IPS-18a (cell line): ENCODE measurements at regions not wholly inside any gene's neighbourhood (a gene's known extent, or its start where the extent isn't known, plus 50 kb on each side); places are given as distances from the start of the nearest gene placed in this dataset.
"Not testable (repeated sequence)": the region's sequence is repeated elsewhere in the genome, so short reads cannot be mapped to it uniquely, and the experiment has no call there.

ENCODE experiments used
- H3K27ac ChIP-seq: one replicate; pipeline ENCODE4 v1.5.1; 2013; ENCODE audit warnings: low read length
- H3K27me3 ChIP-seq: one replicate; pipeline ENCODE4 v1.6.1; 2013; ENCODE audit warnings: mild to moderate bottlenecking, low read length; ENCODE audit not compliant: control insufficient read depth, insufficient read depth
- H3K36me3 ChIP-seq: one replicate; pipeline ENCODE4 v1.6.1; 2013; ENCODE audit warnings: low read depth, low read length; ENCODE audit not compliant: control insufficient read depth
- H3K4me1 ChIP-seq: one replicate; pipeline ENCODE4 v1.6.1; 2013; ENCODE audit warnings: low read depth, low read length; ENCODE audit not compliant: control insufficient read depth
- H3K4me3 ChIP-seq: one replicate; pipeline ENCODE4 v1.5.1; 2013; ENCODE audit warnings: low read length
- H3K9ac ChIP-seq: one replicate; pipeline ENCODE4 v1.6.1; 2013; ENCODE audit warnings: mild to moderate bottlenecking, low read length, moderate library complexity
- H3K9me3 ChIP-seq: one replicate; pipeline ENCODE4 v1.6.1; 2013; ENCODE audit warnings: low read depth, low read length; ENCODE audit not compliant: control insufficient read depth

DNA sequence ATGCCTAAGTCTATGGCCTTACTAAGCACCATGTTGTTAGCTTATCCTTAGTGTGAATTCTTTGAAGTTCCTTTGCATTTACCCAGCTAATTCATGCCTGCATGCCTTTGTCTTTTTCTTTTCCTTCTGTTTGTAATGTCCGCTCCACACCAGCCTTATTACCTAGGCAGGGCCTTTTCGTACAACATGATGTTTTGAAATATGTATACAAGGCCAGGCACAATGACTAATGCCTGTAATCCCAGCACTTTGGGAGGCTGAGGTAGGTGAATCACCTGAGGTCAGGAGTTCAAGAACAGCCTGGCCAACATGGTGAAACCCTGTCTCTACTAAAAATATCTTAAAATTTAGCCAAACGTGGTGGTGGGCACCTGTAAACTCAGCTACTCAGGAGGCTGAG is 1636.5 kb upstream of the SEL1L start:
- no peaks in the 10 kb centered on the region for H3K4me1 ChIP-seq
- no peaks in the 10 kb centered on the region for H3K9me3 ChIP-seq
- H3K36me3 ChIP-seq, result no peaks in the 10 kb centered on the region
- no peaks in the 10 kb centered on the region for H3K27me3 ChIP-seq
- no peak overlapping the region for H3K9ac ChIP-seq
- H3K4me3 ChIP-seq, result no peak overlapping the region
- H3K27ac ChIP-seq, result no peak overlapping the region

DNA sequence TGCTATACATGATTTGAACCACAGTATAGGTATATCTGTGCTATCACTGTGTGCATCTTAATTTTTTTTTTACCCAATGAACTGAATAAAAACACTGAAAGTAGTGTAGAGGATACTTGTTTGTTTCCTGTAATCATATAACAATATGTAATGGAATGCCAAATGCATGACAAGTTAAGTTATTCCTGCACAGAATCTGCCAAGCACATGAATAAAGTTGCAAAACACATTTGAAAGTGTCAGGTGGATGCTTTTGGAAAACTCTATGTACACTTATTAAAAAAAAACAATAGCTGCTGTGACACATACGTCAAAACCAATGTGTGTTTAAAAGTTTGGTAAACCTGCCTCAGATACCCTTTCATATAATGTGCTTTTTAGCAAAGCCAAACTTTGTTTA is 1638.1 kb upstream of the SEL1L start:
- Histone ChIP-seq H3K27ac (no peak overlapping the region), H3K9me3 (no peaks in the 10 kb centered on the region), H3K4me1 (no peaks in the 10 kb centered on the region), H3K4me3 (no peak overlapping the region), H3K27me3 (no peaks in the 10 kb centered on the region), H3K9ac (no peak overlapping the region), H3K36me3 (no peaks in the 10 kb centered on the region)

DNA sequence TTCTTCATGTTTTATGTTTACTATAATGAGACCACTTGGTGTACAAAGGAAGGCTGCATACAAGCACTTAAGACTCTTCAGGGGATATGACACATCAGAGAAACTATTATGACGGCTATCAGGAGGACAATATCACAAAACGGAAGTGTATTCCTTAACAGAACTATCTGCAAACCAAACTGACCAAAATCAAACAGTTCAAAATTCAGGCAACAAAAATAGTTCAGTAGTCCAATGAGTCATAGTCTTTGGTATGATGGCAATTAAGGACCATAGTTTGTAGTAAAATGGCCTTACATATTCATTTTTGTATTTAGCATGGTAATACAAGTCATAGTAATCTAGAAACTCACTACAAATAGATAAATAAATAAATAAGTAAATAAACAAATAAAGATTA is 1638.7 kb upstream of the SEL1L start:
- no peak overlapping the region for H3K27ac ChIP-seq
- H3K4me3 ChIP-seq, result no peak overlapping the region
- H3K27me3 ChIP-seq, result no peaks in the 10 kb centered on the region
- no peaks in the 10 kb centered on the region for H3K9me3 ChIP-seq
- no peaks in the 10 kb centered on the region for H3K36me3 ChIP-seq
- H3K4me1 ChIP-seq, result no peaks in the 10 kb centered on the region
- H3K9ac ChIP-seq, result no peak overlapping the region

DNA sequence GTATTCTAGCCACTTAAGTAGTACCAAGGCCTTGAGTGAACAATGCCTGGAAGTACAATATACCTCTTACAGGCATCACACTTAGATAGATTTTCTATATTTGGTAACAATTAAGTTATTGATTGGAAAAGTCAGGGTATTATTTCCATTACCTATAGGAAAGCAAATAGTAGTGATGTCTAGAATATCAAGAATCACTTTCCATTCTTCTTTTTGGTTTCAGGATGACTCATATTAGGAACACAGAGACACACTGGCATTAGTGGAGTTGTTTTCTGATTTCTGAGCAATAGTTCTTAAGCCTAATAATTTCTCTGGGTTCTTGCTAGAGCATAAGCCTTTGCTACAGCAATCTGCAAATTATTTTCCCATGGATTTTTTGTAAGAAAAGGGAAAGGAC is 1640.0 kb upstream of the SEL1L start:
- Histone ChIP-seq H3K4me3 (no peak overlapping the region), H3K9ac (no peak overlapping the region), H3K4me1 (no peaks in the 10 kb centered on the region), H3K9me3 (no peaks in the 10 kb centered on the region), H3K36me3 (no peaks in the 10 kb centered on the region), H3K27ac (no peak overlapping the region), H3K27me3 (no peaks in the 10 kb centered on the region)

DNA sequence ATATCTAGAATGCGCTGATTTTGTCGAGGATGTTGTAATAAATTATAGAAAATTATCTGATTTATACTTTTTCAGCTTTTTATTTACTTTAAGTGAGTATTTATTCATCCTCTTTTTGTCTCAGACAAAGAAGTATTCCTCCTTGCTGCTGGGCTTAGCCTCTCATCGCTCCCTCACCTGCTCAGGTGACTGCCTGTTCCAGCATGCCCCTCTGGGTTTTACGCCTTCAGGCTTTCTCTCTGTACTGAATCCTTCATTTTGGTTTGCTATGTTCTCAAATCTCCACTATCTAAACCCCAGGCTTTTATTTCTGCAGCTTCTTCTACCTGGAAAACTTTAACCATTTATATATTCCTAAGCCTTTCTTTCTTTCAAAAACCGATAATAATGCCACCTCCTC is 1650.9 kb upstream of the SEL1L start:
- no peak overlapping the region for H3K9ac ChIP-seq
- no peaks in the 10 kb centered on the region for H3K27me3 ChIP-seq
- H3K36me3 ChIP-seq, result no peaks in the 10 kb centered on the region

DNA sequence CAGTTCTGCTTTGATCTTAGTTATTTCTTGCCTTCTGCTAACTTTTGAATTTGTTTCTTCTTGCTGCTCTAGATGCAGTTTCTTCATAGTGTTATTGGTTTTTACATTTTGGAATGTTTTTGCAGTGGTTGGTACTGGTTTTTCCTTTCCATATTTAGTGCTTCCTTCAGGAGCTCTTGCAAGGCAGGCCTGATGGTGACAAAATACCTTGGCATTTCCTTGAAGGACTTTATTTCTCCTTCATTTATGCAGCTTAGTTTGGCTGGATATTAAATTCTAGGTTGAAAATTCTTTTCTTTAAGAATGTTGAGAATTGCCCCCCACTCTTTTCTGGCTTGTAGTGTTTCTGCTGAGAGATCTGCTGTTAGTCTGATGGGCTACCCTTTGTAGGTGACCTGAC is 1654.7 kb upstream of the SEL1L start:
- H3K9me3 ChIP-seq, H3K36me3 ChIP-seq, H3K4me3 ChIP-seq, H3K27me3 ChIP-seq, H3K9ac ChIP-seq, H3K27ac ChIP-seq, H3K4me1 ChIP-seq: not testable (repeated sequence)

More for the DNA sequence above, 1650.9 kb upstream of the SEL1L start:
- no peak overlapping the region for H3K4me3 ChIP-seq
- H3K9me3 ChIP-seq, result no peaks in the 10 kb centered on the region
- H3K27ac ChIP-seq, result no peak overlapping the region
- no peaks in the 10 kb centered on the region for H3K4me1 ChIP-seq

DNA sequence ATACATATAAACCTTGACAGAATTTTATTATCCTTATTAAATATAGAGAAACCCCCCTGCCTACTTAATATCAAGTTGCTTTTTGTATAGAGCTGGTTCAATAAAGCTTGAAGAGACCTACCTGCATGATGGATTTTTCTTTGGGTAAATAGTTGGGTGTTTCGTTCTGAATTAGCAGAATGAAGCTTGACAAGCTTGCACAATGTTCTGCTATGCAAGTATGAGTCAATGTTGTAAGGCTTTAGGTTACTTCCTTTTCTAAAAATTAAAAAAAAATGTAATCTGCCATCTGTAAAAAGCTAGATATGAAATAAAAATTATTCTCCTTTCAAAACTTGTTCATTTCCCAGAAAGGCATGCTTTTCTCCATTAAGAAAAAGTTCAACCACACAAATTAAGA is 1662.6 kb upstream of the SEL1L start:
- Histone ChIP-seq H3K36me3 (no peaks in the 10 kb centered on the region), H3K9ac (no peak overlapping the region), H3K4me1 (no peaks in the 10 kb centered on the region), H3K27ac (no peak overlapping the region), H3K9me3 (no peaks in the 10 kb centered on the region), H3K27me3 (no peaks in the 10 kb centered on the region), H3K4me3 (no peak overlapping the region)

DNA sequence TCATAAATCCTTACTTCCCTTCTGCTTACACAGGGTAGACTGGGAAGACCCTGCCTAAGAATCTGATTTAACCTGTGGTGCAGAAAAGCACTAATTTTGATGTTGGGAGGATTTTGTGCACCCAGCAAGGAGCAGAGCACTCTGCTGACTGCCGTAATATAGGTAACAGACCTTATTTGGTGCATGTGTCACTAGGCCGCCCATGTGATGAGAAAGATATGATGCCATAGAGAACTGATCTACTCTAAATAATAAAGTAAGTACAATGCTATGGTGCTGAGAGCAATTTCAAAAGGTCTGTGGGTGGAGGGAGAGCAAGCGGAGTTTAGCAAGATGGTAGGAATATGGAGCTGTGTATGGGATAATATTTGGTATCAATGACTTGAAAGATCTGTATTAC is 1663.6 kb upstream of the SEL1L start:
- Histone ChIP-seq H3K4me1 (no peaks in the 10 kb centered on the region), H3K4me3 (no peak overlapping the region)

DNA sequence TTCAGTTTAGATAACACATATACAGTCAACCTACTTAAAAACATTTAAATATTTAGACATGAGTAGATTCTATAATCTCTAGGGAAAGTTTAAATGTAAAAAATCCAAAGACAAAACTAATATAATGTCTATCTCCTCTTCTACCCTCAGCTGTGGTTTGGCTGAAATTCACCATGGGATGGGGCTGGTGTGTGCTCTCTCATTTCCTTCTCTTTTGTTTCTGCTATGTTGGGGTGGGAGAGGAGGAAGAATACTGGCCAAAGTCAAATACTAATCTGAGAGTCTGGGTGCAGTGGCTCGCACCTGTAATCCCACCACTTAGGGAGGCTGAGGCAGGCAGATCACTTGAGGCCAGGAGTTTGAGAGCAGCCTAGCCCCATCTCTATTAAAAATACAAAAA is 1673.9 kb upstream of the SEL1L start:
- Histone ChIP-seq H3K27me3 (no peaks in the 10 kb centered on the region), H3K4me3 (no peak overlapping the region), H3K4me1 (no peaks in the 10 kb centered on the region), H3K9ac (no peak overlapping the region), H3K36me3 (no peaks in the 10 kb centered on the region), H3K9me3 (no peaks in the 10 kb centered on the region), H3K27ac (no peak overlapping the region)

More for the DNA sequence above, 1663.6 kb upstream of the SEL1L start:
- Histone ChIP-seq H3K36me3 (no peaks in the 10 kb centered on the region), H3K9me3 (no peaks in the 10 kb centered on the region), H3K9ac (no peak overlapping the region), H3K27ac (no peak overlapping the region), H3K27me3 (no peaks in the 10 kb centered on the region)

DNA sequence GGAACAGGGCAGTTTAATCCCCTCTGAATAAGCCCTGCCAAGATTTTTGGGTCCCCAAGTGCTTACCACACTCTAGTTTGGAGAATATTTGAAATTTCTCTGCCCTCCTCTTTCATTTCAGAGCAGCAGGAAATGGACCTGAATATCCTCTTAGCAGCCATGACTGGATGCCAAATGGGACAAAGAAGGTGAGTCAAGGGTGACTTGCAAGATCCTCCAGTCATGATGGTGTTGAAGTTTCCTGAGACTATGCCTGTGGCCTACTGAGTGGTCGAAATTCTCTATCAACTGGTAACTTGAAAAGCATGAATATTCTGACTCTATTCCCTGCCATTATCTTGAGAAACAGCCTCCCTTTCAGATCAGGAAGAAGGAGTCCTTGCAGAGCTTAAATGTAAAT is 1674.7 kb upstream of the SEL1L start:
- Histone ChIP-seq H3K27me3 (no peaks in the 10 kb centered on the region), H3K27ac (no peak overlapping the region), H3K4me3 (no peak overlapping the region), H3K9me3 (no peaks in the 10 kb centered on the region), H3K36me3 (no peaks in the 10 kb centered on the region), H3K9ac (no peak overlapping the region), H3K4me1 (no peaks in the 10 kb centered on the region)

DNA sequence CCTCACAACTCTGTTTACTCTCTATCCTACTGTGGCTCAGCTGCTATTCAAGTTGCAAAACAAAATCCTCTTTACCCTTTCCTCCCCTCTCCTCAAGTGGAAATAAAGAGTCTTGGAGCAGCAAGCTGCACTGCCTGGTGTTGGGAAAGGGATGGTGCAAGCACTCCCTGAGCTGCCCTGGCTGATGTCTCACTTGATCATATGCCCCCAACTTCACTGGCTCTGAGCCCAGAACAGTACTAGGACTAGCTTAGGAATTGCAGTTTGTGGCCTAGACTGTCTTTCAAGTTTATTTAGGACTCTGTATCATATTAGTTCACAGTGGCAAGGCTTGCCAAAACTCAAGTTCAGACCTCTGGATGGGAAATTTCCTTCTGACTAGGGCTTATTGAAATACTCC is 1683.8 kb upstream of the SEL1L start:
- no peaks in the 10 kb centered on the region for H3K4me1 ChIP-seq
- H3K9me3 ChIP-seq, result no peaks in the 10 kb centered on the region
- H3K27me3 ChIP-seq, result no peaks in the 10 kb centered on the region
- no peak overlapping the region for H3K27ac ChIP-seq
- H3K4me3 ChIP-seq, result no peak overlapping the region
- H3K36me3 ChIP-seq, result no peaks in the 10 kb centered on the region
- no peak overlapping the region for H3K9ac ChIP-seq

DNA sequence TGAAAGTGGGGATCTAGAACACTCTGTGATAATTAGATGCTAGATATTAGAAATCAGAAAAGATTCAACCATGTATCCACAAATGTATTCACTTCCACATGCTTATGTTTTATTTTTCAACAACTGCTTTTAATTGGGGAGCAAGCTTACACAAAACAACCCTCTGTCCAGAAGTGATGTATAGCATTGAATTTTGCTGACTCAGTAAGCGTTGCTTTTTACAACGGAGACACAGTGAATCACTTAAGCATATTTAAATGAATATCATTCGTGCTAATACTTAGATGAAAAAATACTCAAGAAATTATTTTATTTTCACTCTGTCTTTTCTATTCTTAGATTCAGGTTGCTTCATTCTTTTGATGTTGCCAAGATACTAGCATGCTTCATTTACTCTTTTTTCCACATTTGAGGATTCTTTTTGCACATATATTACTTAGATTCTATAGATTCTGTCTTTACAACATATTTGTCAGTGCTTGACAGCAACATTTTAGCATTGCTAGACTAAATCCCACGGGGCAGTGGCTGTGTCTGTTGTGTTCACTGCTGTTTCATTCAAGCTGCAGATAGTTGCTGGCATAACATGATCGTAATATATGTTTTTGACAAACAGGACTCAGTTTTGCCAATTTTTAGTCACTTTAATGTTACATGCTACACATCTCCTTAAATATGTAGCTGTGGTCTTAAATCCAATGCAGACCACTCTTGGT is 1714.4 kb upstream of the SEL1L start:
- no peak overlapping the region for H3K9ac ChIP-seq
- no peak overlapping the region for H3K4me3 ChIP-seq
- no peaks in the 10 kb centered on the region for H3K4me1 ChIP-seq
- H3K27me3 ChIP-seq, result no peaks in the 10 kb centered on the region
- no peaks in the 10 kb centered on the region for H3K36me3 ChIP-seq
- no peak overlapping the region for H3K27ac ChIP-seq
- no peaks in the 10 kb centered on the region for H3K9me3 ChIP-seq
